Fibroblast of mammary gland (primary cell): ENCODE measurements at regions not wholly inside any gene's neighbourhood (a gene's known extent, or its start where the extent isn't known, plus 50 kb on each side); places are given as distances from the start of the nearest gene placed in this dataset.
A peak's percentile ranks its signal among the peaks of the same experiment; 100 is the strongest.

Source experiments
- DNase-seq: peaks from one replicate; pipeline ENCODE4 v3.0.0-alpha.2; 2010; ENCODE audit warnings: low read depth
- H3K4me3 ChIP-seq: 2 replicates; pipeline ENCODE4 v1.5.1; 2011; ENCODE audit warnings: low read depth, mild to moderate bottlenecking, low read length, moderate library complexity; ENCODE audit not compliant: control insufficient read depth
- TF ChIP-seq, protein P1 (sequence below): conservative IDR thresholded peaks from 2 replicates; pipeline ENCODE4 v1.5.1; 2011; ENCODE audit warnings: low read depth, low read length, inconsistent platforms; ENCODE audit not compliant: control insufficient read depth, insufficient read depth

DNA sequence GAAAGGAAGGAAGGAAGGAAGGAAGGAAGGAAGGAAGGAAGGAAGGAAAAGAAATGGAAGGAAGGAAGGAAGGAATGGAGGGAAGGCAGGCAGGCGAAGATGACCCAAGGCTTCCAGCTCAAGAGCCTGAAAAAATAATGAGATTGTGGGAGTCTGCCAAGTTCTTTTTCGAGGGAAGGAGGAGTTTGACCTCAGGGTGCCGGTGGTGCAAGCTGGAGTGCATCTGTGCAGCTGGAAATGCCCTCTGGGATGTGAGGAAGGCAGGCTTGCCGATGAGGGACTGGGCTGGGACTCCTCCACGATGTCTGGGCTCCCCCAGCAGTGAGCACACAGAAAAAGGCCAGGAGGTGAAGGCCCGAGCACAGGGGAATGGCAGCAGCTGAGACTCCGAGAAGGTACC is 154.9 kb upstream of the DAPK1 start:
- TF ChIP-seq, protein P1, sequence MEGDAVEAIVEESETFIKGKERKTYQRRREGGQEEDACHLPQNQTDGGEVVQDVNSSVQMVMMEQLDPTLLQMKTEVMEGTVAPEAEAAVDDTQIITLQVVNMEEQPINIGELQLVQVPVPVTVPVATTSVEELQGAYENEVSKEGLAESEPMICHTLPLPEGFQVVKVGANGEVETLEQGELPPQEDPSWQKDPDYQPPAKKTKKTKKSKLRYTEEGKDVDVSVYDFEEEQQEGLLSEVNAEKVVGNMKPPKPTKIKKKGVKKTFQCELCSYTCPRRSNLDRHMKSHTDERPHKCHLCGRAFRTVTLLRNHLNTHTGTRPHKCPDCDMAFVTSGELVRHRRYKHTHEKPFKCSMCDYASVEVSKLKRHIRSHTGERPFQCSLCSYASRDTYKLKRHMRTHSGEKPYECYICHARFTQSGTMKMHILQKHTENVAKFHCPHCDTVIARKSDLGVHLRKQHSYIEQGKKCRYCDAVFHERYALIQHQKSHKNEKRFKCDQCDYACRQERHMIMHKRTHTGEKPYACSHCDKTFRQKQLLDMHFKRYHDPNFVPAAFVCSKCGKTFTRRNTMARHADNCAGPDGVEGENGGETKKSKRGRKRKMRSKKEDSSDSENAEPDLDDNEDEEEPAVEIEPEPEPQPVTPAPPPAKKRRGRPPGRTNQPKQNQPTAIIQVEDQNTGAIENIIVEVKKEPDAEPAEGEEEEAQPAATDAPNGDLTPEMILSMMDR: no peak
- peak; percentile 54 for DNase-seq
- H3K4me3 ChIP-seq: no peak overlapping the region

DNA sequence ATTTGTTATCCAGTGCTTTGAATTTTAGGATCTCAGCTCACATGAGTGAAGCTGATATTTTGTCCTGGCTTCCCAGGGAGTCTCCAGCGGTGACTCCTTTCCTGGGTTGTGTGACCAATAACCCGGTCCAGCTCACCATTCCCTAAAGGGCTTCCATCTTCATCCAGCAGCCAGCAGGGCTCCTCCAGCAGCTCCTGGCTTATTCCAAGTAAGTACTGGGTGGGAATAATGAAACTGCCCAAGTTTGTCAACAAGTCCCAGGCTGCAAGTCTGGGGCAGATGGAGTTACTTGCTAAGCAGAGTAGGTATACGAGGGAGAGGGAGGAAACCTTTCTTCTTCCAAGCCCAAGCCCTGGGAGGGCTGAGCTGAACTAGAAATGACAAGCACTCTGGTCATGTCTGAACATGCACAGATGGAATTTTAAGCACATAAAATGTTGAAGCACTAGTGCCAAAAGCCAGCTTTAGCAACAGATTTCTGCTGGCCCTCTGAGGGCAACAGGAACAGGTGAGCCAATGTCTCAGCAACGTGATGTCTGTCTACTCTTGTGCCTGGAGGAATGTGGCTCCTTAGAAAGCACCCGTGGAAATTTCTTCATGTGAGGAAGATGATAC is 153.7 kb upstream of the DAPK1 start:
- DNase-seq: no peak
- no peak overlapping the region for H3K4me3 ChIP-seq
- TF ChIP-seq, protein P1: no peak

DNA sequence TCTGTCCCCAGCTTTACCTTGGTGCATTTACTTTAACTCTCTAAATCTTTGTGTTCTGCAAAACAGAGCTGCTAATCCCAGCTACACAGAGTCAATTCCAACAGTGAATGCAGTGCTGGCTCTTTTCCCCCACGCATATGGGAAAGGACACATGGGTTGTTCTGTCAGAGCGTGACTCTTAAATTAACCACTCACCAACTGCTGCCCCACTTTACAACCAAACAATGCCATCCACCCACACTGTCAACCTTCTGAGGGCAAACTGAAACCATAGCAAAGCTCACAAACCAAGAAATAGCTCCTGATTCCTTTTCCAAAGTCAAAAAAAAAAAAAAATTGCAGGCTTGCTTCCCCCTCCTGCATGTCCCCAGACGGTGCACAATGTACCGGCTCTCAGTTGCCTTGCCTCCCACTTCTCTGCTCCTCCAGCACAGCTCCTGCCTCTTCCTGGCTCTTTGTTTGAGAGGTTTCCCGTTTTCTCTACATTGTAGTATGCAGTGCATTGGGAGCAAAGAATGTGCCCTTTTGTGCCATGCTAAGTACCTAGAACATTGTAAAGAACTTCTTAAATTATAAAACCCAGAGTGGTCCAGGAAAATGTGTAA is 151.5 kb upstream of the DAPK1 start:
- H3K4me3 ChIP-seq: no peak overlapping the region
- DNase-seq: no peak
- TF ChIP-seq, protein P1: no peak

DNA sequence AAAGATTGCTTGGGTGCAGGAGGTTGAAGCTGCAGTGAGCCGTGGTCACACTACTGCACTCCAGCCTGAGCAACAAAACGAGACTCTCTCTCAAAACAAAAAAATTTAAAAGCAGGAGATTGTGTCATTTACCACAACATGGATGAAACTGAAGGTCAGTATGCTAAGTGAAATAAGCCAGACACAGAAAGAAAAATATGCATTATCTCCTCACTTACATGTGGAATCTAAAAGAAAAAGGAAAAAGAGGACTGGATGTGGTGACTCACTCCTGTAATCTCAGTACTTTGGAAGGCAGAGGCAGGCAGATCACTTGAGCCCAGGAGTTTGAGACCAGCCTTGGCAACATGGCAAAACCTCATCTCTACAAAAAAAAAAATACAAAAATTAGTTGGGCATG is 146.8 kb upstream of the DAPK1 start:
- TF ChIP-seq, protein P1: no peak
- H3K4me3 ChIP-seq: no peak overlapping the region
- DNase-seq: peak; percentile 34

DNA sequence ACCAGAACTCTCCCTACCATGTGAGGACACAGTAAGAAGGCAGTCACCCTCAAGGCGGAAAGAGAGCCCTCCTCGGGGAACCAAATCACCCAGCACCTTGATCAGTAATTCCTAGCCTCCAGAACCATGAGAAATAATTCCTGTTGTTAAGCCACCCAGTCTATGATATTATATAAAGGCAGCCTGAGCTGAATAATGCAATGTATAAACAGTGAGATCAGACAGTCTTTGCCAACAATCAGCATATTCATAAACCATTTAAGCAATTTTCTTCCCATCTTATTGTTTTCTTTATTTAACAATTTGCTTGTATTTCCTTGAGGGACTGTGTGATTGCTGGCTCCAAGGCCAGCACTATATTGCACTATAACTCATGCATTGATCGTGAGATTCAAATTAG is 144.4 kb upstream of the DAPK1 start:
- DNase-seq: no peak
- H3K4me3 ChIP-seq: no peak overlapping the region
- TF ChIP-seq, protein P1: no peak

DNA sequence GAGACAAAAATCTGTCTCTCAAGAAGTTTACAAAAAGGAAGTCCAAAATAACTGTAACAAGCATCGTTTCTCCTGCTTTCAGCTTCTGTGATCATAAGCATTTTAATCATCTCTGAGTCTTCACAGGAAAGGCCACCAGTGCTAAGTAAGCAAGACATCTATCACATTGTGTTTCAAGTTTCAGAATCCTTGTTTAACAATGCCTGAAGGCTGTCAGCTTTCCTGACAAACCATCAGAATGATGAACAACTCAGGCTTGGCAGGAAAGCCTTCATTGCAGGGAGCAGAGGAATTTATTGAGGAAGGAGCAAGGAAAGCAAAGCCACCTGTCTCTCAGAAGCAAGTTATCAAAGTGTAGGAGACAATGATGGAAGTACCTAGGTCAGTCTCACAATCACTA is 143.5 kb upstream of the DAPK1 start:
- DNase-seq: no peak
- H3K4me3 ChIP-seq: no peak overlapping the region
- TF ChIP-seq, protein P1: no peak
